GM12878 (cell line): ENCODE measurements at regions not wholly inside any gene's neighbourhood (a gene's known extent, or its start where the extent isn't known, plus 50 kb on each side); places are given as distances from the start of the nearest gene placed in this dataset.

ENCODE experiments used
- ATAC-seq: fragments of 200-7000 bp; cut with Tn5 transposase; 3 replicates; pipeline ENCODE4 v1.9.1; 2020; ENCODE audit warnings: mild to moderate bottlenecking, moderate library complexity
- BruUV-seq: library from RNA; stranded (reverse); fragments of 400-500 nt; replicated peaks from 2 replicates; lab custom pipeline; 2021; lab: Mats Ljungman, UMichigan
- CTCF ChIA-PET: fragments of 300-600 bp; sonication (Branson Sonifier 250); formaldehyde crosslinking; extraction: SDS; loops from one replicate; lab custom pipeline; 2021; ENCODE audit warnings: inconsistent platforms; lab: Yijun Ruan, JAX
- POLR2A ChIA-PET: fragments of 350-600 bp; formaldehyde crosslinking; extraction: SDS; loops from one replicate; lab custom pipeline; 2021; ENCODE audit warnings: inconsistent platforms; lab: Charles Lee
- RAD21 ChIA-PET: fragments of 300-600 bp; sonication (Branson Sonifier 250); formaldehyde crosslinking; loops from one replicate; lab custom pipeline; 2023; ENCODE audit warnings: antibody characterized with exemption; ENCODE audit not compliant: unreplicated experiment; lab: Charles Lee
- SMC1A ChIA-PET: fragments of 300-600 bp; sonication (Branson Sonifier 250); formaldehyde crosslinking; loops from one replicate; lab custom pipeline; 2023; ENCODE audit not compliant: unreplicated experiment, uncharacterized antibody; lab: Charles Lee
- DNase-seq: peaks from one replicate; pipeline ENCODE4 v3.0.0-alpha.2; 2011; ENCODE audit warnings: low read depth, low spot score
- FAIRE-seq: peaks from 3 replicates; lab custom pipeline; 2011; peaks lifted over from hg19 to GRCh38; lab: Jason Lieb, UNC
- H2AFZ ChIP-seq: 2 replicates; pipeline ENCODE4 v1.6.0; 2011; ENCODE audit warnings: low read depth, low read length, control low read depth; ENCODE audit not compliant: control insufficient read depth
- H3K27ac ChIP-seq: 2 replicates; pipeline ENCODE4 v1.5.1; 2011; ENCODE audit warnings: control low read depth; ENCODE audit not compliant: control insufficient read depth, insufficient read depth
- H3K27me3 ChIP-seq, 2 experiments: replicated peaks in 1 of 2; 2 replicates each; pipeline versions ENCODE4 v1.6.0 to v1.6.1; 2011; ENCODE audit warnings: low read length in 1 of 2; ENCODE audit not compliant: control insufficient read depth in 2 of 2, insufficient read depth in 2 of 2
- H3K36me3 ChIP-seq, 2 experiments: 2 replicates each; pipeline ENCODE4 v1.5.1; 2011; ENCODE audit warnings: low read length in 1 of 2; ENCODE audit not compliant: control insufficient read depth in 2 of 2, insufficient read depth in 2 of 2
- H3K4me1 ChIP-seq: 2 replicates; pipeline ENCODE4 v1.6.1; 2011; ENCODE audit warnings: mild to moderate bottlenecking, low read length, moderate library complexity, mixed read lengths; ENCODE audit not compliant: control insufficient read depth, insufficient read depth
- H3K4me2 ChIP-seq: 2 replicates; pipeline ENCODE4 v1.6.0; 2011; ENCODE audit warnings: control low read depth; ENCODE audit not compliant: control insufficient read depth, insufficient read depth
- H3K4me3 ChIP-seq: fragments of 200-600 bp; sonication (generic); 2 replicates; pipeline ENCODE4 v1.5.1; 2016
- H3K79me2 ChIP-seq: 2 replicates; pipeline ENCODE4 v1.6.0; 2011; ENCODE audit warnings: low read length; ENCODE audit not compliant: control insufficient read depth, insufficient read depth
- H3K9ac ChIP-seq: 2 replicates; pipeline ENCODE4 v1.8.0; 2011; ENCODE audit warnings: low read length, control low read depth, mixed read lengths; ENCODE audit not compliant: control insufficient read depth, insufficient read depth
- H3K9me3 ChIP-seq: replicated peaks from 3 replicates; pipeline ENCODE4 v1.5.1; 2011; ENCODE audit warnings: mild to moderate bottlenecking, low read length; ENCODE audit not compliant: control insufficient read depth, insufficient read depth
- H4K20me1 ChIP-seq: 2 replicates; pipeline ENCODE4 v1.6.0; 2011; ENCODE audit not compliant: control insufficient read depth, insufficient read depth
- KLF5 ChIP-seq: fragments of 450-650 bp; IDR thresholded peaks from 2 replicates; pipeline ENCODE4 v1.6.1; 2014; ENCODE audit warnings: mild to moderate bottlenecking; ENCODE audit not compliant: partially characterized antibody
- MEF2A ChIP-seq: IDR thresholded peaks from 2 replicates; pipeline ENCODE4 v1.6.1; 2011; ENCODE audit warnings: low read depth, mild to moderate bottlenecking, low read length, moderate library complexity; ENCODE audit not compliant: insufficient read depth
- TAF1 ChIP-seq: IDR thresholded peaks from 2 replicates; pipeline ENCODE4 v1.6.1; 2011; ENCODE audit warnings: mild to moderate bottlenecking, low read depth, low read length, borderline replicate concordance
- WGBS: methylation state at CpG from one replicate; pipeline ENCODE4 v1.1.6; 2016; ENCODE audit warnings: low lambda C conversion rate; ENCODE audit not compliant: insufficient replicate concordance, insufficient coverage; ENCODE audit errors: missing lambda C conversion rate; 5-methylcytosine and 5-hydroxymethylcytosine counted together
- in situ Hi-C: fragments of 300-500 bp; cut with MboI; formaldehyde crosslinking; loops from 9 replicates; pipeline ENCODE4 v1.14.3; 2018; ENCODE audit warnings: mixed read lengths
- intact Hi-C: fragments of 100-400 bp; cut with micrococcal nuclease; formaldehyde crosslinking; loops from one replicate; pipeline ENCODE4 v1.14.2; 2022; ENCODE audit not compliant: unreplicated experiment
- TF ChIP-seq, protein P1 (sequence below): fragments of 450-650 bp; formaldehyde crosslinking; IDR thresholded peaks from 2 replicates; pipeline ENCODE4 v1.4.0; 2020; ENCODE audit warnings: mild to moderate bottlenecking, moderate library complexity

DNA sequence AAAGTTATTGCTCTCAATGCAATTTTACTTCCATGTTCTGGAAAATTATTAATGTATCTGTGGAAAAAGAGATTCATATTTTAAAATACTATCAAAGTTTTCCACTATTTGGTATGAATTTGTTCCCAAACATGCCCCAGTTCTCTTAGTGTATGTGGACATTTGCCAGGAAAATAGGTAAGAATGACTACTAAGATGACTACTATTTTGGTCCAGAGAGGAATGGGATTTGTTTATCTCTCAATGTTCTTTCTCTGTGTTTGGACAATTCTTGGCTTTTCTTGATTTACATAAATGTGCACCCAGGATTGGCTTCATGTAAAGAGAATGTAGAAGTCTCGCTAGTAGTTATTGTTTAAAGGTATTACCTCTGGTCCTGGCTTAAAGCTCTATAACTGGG, 60.3 kb upstream of the POT1 start:
- H3K4me1 ChIP-seq, result no peaks in the 10 kb centered on the region
- H4K20me1 ChIP-seq, result no peaks in the 10 kb centered on the region
- TF ChIP-seq MEF2A, result no peak
- no peak for TF ChIP-seq KLF5
- TF ChIP-seq, protein P1, sequence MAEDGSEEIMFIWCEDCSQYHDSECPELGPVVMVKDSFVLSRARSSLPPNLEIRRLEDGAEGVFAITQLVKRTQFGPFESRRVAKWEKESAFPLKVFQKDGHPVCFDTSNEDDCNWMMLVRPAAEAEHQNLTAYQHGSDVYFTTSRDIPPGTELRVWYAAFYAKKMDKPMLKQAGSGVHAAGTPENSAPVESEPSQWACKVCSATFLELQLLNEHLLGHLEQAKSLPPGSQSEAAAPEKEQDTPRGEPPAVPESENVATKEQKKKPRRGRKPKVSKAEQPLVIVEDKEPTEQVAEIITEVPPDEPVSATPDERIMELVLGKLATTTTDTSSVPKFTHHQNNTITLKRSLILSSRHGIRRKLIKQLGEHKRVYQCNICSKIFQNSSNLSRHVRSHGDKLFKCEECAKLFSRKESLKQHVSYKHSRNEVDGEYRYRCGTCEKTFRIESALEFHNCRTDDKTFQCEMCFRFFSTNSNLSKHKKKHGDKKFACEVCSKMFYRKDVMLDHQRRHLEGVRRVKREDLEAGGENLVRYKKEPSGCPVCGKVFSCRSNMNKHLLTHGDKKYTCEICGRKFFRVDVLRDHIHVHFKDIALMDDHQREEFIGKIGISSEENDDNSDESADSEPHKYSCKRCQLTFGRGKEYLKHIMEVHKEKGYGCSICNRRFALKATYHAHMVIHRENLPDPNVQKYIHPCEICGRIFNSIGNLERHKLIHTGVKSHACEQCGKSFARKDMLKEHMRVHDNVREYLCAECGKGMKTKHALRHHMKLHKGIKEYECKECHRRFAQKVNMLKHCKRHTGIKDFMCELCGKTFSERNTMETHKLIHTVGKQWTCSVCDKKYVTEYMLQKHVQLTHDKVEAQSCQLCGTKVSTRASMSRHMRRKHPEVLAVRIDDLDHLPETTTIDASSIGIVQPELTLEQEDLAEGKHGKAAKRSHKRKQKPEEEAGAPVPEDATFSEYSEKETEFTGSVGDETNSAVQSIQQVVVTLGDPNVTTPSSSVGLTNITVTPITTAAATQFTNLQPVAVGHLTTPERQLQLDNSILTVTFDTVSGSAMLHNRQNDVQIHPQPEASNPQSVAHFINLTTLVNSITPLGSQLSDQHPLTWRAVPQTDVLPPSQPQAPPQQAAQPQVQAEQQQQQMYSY, result no peak
- TF ChIP-seq TAF1, result no peak
- TF ChIP-seq, all 136 proteins: peak for 0
- no peak overlapping the region for H2AFZ ChIP-seq
- no peaks in the 10 kb centered on the region for H3K36me3 ChIP-seq
- no peak for DNase-seq
- intact Hi-C loops, result no loop called here
- no peak overlapping the region for H3K27ac ChIP-seq
- no peak overlapping the region for H3K4me3 ChIP-seq
- in situ Hi-C loops, result no loop called here
- POLR2A ChIA-PET, result no interaction called here
- SMC1A ChIA-PET, result no interaction called here
- BruUV-seq, result no TSS peak
- RAD21 ChIA-PET, result no interaction called here
- H3K79me2 ChIP-seq, result no peaks in the 10 kb centered on the region
- 0% methylated on average over 1 of the region's 1 CpG for WGBS
- no peak overlapping the region for H3K4me2 ChIP-seq
- ATAC-seq, result no peak
- CTCF ChIA-PET, result no interaction called here
- H3K27me3 ChIP-seq, result no peaks in the 10 kb centered on the region
- no peaks in the 10 kb centered on the region for H3K9me3 ChIP-seq
- FAIRE-seq, result no peak
- no peak overlapping the region for H3K9ac ChIP-seq
